NCI-H1436 treated with DMSO at 0.1 percent for 48 hours (cell line): ENCODE measurements at regions not wholly inside any gene's neighbourhood (a gene's known extent, or its start where the extent isn't known, plus 50 kb on each side); places are given as distances from the start of the nearest gene placed in this dataset.

ENCODE experiments used
- DNase-seq: peaks from one replicate; lab custom pipeline; 2025; lab: John Stamatoyannopoulos, UW

DNA sequence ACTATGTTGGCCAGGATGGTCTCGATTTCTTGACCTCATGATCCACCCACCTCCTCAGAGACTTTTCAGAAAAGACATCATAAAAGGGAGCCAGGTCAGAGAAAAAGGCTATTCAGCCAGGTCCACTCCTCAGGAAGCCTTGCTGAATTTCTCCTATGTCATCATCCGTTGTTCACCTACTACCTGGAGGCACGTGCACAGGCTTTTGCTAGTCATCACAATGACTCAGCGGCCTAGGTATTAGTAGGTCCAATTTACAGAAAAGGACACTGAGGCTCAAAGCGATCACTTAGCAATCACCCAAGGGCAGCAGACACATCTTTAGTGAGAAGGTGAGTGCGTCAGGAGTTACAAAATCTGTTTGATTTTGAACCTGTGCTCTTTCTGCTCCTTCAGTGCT lies 72.3 kb upstream of the RAD23B start:
- DNase-seq = no peak

DNA sequence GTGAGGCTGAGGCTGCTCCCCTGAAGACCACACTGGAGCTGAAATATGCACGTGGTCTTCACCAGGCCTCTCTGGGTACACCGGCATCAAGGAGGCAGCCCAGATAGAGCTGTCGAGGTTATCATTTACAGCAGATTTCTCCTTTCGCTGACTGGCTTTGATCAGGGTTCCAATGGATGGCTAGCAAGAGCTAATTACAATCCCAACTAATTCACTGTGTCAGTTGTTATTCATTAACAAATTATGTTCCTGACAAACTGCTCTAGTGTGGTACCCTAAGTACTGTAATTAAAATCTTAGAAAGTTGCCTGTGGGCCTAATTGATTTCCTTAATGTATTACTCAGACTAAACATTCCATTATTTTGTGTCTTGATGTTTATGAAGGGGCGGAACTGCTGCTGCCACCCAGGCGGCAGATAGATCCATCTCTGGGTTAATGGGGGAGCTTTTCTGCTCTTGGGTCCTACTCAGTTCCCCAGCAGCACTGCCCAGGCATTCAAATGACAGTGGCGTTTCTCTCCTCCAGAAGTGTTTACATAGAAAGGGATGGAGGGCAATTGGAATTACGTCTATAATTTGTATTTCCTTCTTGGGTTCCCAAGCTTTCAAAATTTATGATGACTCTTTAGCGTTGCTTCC lies 71.7 kb upstream of the RAD23B start:
- DNase-seq = no peak

DNA sequence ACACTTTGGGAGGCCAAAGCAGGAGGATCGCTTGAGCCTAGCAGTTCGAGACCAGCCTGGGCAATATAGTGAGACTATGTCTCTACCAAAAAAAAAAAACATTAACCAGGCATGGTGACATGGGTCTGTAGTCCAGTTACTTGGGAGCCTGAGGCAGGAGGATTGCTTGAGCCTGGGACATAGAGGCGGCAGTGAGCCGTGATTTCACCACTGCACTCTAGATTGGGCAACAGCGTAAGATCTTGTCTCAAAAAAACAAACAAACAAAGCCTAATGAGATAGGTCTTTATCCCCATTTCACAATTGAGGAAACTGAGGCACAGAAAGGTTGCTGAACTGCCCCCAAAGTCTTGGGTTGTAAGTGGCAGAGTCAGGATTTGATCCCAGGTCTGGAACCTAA lies 70.5 kb upstream of the RAD23B start:
- DNase-seq = no peak

DNA sequence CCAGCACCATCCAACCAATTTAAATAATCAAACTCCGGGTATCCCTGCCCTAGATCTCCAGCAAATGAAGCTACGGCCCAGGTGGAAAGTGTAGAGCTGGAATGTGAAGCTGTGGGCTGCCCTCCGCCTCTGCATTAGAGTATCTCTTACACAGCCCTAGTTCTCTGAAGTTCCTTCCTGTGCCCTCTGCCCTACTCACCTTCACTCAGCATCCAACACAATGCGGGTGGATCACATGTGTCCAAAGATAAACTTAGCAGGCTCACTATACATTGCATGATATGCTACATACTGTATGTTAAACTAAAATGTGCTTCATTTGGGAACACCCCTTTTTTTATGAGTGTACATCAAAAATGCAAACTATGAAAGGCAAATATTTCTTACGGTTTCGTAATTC lies 70.0 kb upstream of the RAD23B start:
- DNase-seq = no peak

DNA sequence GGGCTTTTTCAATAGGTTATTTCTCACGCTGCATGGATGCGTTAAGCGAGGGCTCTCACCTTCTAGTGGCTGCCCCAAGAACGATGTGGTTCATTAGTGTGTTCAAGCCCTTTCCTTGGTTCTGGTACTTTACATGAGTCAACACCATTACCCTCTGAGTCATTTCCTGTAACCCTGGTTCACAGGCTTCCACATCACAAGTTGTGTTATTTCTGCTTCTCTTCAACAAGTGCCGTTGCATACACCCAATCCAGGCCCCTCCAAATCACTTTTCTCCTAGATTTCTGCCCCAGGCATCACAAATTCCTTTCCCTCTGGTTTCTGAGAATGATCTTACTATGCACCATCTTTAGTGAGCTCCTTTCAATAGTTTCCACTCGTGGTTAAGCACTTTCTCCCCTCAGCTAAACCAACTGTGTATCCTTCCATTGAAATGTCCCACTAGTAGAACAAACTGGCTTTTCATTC lies 69.5 kb upstream of the RAD23B start:
- no peak for DNase-seq

DNA sequence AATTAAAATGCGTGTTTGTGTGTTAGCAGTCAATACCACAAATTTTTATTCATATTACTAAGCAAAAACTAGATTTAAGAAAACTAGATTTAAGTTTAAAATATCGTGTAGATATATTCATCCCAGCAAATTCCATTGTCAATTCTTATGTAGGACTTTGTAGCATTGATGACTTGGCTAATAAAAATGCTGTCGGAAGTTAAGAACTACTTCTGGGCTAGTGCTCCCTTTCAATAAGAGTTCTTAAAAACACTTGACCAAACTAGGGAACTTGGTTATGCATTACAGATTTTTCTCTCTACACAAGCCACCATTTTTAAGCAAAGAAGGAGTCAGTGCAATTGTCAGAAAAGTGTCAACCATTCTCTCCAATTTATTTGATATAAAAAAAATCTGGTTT lies 68.7 kb upstream of the RAD23B start:
- DNase-seq = no peak

DNA sequence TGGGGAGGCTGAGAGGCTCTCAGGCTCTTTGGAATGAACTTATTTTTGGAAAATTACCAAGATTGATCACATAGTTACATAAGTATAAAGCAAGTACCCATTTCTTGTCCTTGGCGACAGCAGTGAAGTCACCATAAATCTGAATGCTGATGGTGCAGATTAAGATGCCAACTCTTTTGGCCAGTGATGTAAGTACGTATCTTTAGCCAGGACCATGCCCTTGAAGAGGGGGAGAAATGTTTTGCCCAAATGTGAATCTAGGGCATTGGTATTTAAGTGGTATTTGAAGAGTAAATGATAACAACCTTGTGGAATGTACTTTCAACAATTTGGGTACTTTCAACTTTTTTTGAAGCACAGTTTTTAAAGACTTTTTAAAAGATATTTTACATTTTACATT lies 68.2 kb upstream of the RAD23B start:
- DNase-seq = no peak

DNA sequence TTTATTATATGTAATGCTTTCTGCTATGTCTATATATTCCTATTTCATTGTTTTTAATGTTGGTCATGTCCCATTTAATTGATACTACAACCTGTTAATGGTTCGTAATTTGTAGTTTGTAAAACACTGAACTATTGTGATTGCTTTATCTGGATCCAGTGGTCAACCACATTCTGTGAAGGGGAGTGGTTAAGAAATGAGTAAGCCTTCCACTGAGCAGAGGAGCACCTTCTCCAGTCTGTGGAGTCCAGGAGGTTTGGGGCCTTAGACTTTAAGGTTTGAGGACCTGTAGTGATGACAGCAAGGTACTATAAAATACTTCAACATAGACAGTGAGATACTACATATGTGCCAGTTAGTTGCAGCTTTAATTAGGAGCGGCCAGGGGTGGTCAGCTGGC lies 67.7 kb upstream of the RAD23B start:
- DNase-seq = no peak

DNA sequence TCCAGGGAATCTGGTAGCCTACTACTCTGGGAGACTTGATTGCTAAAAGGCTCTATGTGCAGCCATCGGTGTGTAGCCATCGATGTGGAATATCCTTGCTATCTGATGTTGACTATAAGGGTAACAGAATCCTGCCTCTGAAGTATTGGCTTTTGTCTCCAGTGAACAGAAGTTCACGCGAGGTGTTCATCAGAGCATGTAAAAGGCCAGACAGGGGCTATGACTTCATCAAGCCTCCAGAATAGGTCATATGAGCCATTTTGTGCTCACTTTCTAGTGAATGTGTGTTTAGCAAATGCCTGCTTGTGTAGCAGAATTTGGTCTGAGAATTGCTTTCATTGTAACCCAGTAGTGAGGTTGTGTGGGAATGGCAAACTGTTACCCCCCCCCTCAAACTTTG lies 66.8 kb upstream of the RAD23B start:
- no peak for DNase-seq

DNA sequence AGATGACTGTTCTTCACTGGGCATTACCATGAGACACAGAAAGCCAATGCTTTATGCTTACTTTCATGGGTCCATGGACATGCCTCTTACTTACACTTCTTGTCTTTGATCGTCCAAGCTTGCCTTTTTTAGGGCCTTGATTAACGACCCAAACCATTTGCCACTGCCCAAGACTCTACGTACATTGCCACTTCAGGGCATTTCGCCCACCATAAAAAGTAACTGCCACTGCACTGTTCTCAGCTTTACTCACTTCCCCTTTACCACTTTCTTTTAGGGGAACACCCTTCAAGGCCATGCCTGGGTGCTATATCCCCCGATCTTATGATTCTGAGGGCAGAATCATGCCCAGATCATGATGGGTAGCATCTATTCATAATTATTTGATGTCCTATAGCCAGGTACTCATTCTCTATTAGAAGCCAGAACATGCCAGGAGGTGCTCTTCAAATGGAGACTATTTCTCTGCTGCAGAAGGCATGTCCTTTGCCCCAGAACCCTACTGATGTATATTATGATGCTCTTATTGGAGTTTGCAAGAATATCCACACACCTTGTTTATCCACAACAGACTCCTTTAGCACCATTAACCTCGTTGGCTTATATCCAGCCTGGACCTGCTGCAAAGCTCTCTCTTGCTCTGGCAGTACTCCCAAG lies 64.1 kb upstream of the RAD23B start:
- DNase-seq = no peak

DNA sequence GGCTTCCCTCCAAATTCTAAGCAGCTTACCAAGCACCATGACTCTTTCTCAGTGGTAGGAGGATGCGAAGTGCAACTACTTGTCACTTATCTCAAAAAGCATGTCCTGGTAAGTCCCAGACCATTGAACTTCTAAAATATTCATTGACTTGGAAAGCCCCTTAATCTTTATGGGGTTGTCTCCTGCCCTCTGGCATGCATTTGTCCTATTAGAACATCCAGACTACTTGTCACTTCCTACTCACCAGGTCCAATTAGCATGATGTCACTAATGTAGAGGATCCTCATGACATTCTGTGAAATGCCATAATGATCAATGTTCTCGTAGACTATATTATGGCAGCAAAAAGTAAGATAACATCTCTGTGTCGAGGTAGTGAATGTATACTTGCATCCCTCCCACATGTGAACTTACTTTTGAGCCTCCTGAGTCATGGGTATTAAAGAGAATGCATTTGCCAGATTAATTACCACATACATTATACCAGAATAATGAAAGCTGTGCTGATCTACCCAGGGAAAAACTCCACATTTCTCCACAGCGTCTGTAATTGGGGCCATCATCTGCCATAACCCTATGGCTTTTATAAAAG lies 63.5 kb upstream of the RAD23B start:
- no peak for DNase-seq

DNA sequence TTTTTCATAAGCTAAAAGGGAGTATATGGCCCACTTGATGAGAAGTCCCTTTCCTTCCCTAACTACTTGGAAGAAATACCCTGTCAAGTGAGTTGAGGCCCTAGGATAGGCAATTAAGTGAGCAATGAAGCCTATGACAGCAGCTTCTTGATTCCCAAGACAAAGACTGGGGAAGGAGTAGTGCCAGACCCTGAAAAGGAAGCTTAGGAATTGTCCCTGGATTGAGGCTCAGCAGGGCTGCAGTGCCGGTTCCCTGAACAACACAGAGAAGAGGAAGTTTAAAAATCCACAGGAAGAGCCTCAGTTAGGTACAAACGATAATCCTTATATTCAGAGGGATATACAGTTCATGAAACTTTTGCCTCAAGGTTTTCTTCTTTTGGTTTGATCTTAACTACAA lies 61.8 kb upstream of the RAD23B start:
- no peak for DNase-seq

DNA sequence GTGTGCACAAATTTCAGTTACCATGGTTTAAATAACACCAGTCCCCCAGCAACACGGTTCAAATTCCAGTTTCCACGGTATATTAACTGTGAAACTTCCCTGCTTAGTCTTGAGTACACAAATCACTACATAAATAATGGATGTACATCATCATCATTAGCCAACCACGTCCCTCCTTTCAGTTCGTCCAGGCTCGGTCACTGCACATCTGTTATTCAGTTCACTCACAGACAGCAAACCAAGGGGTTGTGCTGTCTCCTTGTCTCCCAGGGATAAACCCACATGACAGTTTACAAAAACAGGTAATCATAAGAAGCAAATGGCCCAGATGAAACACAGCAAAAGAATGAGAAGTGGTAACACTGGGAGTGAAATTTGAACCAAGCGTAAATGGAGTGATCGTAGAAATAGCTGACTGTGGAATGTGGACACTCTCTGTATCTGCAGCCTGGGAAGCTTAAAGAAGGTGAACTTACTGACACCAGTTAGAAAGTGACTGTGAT lies 61.0 kb upstream of the RAD23B start:
- no peak for DNase-seq

DNA sequence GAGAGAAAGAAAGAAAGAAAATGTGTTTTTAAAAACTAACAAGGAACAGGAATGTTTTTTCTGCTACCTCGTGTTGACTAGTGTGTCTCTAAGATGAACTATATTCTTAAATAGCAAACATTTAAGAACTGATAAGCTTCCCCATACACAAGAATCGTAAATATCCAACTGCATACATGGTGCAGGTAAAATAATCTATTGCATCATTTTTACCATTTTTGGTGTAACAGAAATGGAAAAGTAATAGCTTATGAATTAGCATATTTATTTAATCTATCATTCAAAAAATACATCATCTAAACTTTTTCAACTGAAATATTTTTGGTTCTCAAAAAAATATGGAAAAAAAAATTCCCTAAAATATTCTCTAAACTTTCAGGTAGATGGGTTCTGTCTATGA lies 59.7 kb upstream of the RAD23B start:
- DNase-seq = no peak

DNA sequence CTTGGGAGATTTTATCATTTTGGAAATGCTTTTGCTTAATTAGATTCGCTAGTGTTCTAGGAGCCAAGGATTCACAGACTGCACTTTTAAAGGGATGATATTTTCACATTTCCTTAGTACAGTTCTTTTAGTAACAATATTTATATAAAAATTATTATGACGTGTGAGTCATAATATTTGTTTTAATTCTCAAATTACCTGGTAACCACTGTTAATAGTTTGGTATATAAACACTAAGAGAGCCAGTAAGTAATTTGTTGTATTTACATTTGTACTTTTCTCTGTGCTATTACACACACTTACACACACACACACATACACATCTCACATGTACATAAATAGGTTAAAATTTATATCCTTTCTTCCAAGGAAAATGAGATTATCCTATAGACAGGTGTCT lies 58.8 kb upstream of the RAD23B start:
- DNase-seq = no peak

DNA sequence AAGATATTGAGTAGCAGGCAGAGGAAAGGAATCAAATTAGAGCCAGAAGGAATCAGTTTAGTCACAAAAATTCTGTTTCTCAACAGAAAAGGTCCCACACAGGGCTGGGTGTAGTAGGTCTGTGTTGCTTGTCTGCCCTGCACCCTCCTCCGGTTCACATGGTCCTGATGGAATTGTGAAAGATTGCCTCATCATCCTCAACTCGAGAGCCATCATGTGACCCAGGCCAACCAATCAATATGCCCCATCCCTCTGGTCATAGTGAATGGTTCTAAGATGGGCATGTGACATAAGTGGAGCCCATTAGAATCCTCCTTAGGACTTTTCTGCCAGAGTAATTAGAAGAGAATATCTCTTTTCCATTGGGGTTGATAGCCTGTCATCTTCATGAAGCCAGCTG lies 56.7 kb upstream of the RAD23B start:
- no peak for DNase-seq

DNA sequence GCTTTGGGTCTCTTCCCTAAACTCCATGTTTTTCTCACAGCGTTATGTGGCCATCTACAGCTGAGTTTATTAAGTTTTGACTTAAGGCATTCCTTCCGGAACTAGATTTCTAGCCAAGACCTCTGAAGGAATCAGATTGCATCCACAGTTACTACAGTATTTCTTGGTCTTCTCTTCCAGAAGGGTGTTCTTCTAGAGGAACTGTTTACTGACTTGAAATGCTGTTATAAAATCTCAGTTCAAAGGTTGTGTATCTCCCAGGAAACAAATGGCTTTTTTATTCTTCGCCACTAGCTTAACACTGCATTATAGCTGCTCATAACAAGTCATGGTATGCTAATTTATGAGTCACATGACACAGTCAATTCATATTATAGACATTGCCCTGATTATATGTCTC lies 55.3 kb upstream of the RAD23B start:
- DNase-seq = no peak

DNA sequence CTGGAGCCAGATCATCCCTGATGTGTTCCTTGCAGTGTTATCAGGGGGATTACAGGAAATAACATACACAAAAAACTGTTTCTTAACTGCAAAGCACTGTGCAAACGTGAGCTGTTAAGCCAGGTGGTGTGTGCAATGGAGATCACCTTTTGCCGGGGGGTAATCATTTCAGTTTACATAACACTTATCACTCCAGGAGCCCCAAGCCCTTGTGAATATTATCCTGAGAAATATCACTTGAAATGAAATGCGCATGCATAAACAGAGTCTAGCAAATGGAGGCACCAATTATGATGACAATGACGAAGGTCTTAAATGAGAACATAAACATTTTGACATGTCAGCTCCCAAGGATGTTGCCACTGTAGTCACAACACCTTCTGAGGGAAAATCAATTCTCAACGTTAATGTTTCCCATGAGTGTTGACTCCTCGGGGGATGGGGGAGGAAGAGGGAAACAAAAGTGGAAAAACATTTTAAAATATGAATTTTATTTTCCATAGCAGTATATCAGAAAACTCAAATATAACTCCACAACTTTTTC lies 54.5 kb upstream of the RAD23B start:
- DNase-seq = peak; percentile 69

DNA sequence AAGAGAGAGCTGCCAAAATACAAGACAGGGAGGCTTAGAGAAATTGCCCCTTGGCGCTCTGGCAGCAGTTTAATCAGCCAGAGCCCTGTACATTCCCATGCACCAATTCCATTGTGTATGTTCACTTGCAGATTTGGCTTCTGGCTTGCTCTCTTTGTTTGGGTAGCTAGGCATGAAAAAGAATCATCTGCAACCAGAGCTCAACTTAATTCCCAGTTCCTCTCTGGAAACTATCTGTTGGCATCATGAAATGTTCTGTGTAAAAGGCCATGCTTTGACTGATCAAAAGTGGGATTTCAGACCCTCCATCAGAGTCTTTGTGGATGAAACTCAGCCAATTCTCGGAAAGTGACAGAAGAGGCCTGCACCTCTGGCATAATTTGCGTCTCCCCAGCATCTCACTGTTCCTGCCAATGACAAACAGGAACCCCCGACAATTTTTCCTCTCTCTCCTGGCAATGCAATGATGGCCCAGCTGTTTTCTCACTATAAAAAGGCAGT lies 53.8 kb upstream of the RAD23B start:
- DNase-seq = no peak
